ENCODE measurements at regions not wholly inside any gene's neighbourhood (a gene's known extent, or its start where the extent isn't known, plus 50 kb on each side); places are given as distances from the start of the nearest gene placed in this dataset.
"Not testable (repeated sequence)": the region's sequence is repeated elsewhere in the genome, so short reads cannot be mapped to it uniquely, and the experiment has no call there.

GRCh38 chr17:62307196-62307595 is 73.2 kb upstream of the EFCAB3 start:
- 71% methylated on average over 1 of the region's 2 CpGs for WGBS

GRCh38 chr17:62303476-62303875 is 76.9 kb upstream of the EFCAB3 start:
- Histone ChIP-seq H3K9ac (ENCODE audit: low read length) (no peak overlapping the region), H3K4me2 (ENCODE audit: low read length, poor library complexity, severe bottlenecking) (no peak overlapping the region), H3K18ac (ENCODE audit: low read depth in 1 of 2, low read length in 2 of 2) (no peak overlapping the region), H3K27me3 (ENCODE audit: control insufficient read depth in 1 of 2, insufficient read depth in 1 of 2, low read length in 2 of 2) (peaks cover 4 to 10% of the 10 kb centered on the region in 2 experiments), H3K14ac (ENCODE audit: low read length in 2 of 2) (no peak overlapping the region), H3K36me3 (ENCODE audit: control insufficient read depth in 1 of 2, insufficient read depth in 2 of 2, low read depth in 1 of 2, low read length in 2 of 2) (no peaks in the 10 kb centered on the region), H2AFZ (ENCODE audit: low read depth, low read length) (no peak overlapping the region), H3K4me3 (ENCODE audit: insufficient read depth in 1 of 2, low read depth in 1 of 2, low read length in 2 of 2) (no peak overlapping the region), H3K4me1 (ENCODE audit: control insufficient read depth, insufficient read depth, low read depth, low read length) (no peaks in the 10 kb centered on the region), H4K8ac (ENCODE audit: low read length) (no peak overlapping the region), H4K91ac (ENCODE audit: low read length) (no peak overlapping the region), H3K27ac (ENCODE audit: low read length, poor library complexity, severe bottlenecking) (no peak overlapping the region), H3K4ac (ENCODE audit: low read depth in 1 of 2, low read length in 2 of 2) (no peak overlapping the region), H2BK12ac (ENCODE audit: low read length in 2 of 2) (no peak overlapping the region), H3K9me3 (ENCODE audit: control insufficient read depth, low read length) (no peaks in the 10 kb centered on the region), H2AK5ac (ENCODE audit: low read length, severe bottlenecking) (no peak overlapping the region), H2BK15ac (ENCODE audit: low read depth, poor library complexity, severe bottlenecking) (no peak overlapping the region), H3K23ac (ENCODE audit: low read length in 2 of 2) (no peak overlapping the region), H3K79me1 (replicated peaks; ENCODE audit: low read length, poor library complexity, severe bottlenecking) (no peaks in the 10 kb centered on the region), H2BK120ac (ENCODE audit: low read depth, low read length) (no peak overlapping the region), H2BK5ac (ENCODE audit: low read depth, low read length, poor library complexity, severe bottlenecking) (no peak overlapping the region)
- DNase-seq, result no peak

More at GRCh38 chr17:62307196-62307595, 73.2 kb upstream of the EFCAB3 start:
- Histone ChIP-seq H2BK120ac (ENCODE audit: low read depth, low read length) (no peak overlapping the region), H4K91ac (ENCODE audit: low read length) (no peak overlapping the region), H3K14ac (ENCODE audit: low read length in 2 of 2) (no peak overlapping the region), H4K8ac (ENCODE audit: low read length) (no peak overlapping the region), H2BK12ac (ENCODE audit: low read length in 2 of 2) (no peak overlapping the region), H3K27ac (ENCODE audit: low read length, poor library complexity, severe bottlenecking) (no peak overlapping the region), H2BK5ac (ENCODE audit: low read depth, low read length, poor library complexity, severe bottlenecking) (no peak overlapping the region), H3K18ac (ENCODE audit: low read depth in 1 of 2, low read length in 2 of 2) (no peak overlapping the region), H3K4me3 (ENCODE audit: insufficient read depth in 1 of 2, low read depth in 1 of 2, low read length in 2 of 2) (no peak overlapping the region), H3K4me2 (ENCODE audit: low read length, poor library complexity, severe bottlenecking) (no peak overlapping the region), H3K9me3 (ENCODE audit: control insufficient read depth, low read length) (peaks cover 5% of the 10 kb centered on the region), H3K79me1 (replicated peaks; ENCODE audit: low read length, poor library complexity, severe bottlenecking) (no peaks in the 10 kb centered on the region), H3K36me3 (ENCODE audit: control insufficient read depth in 1 of 2, insufficient read depth in 2 of 2, low read depth in 1 of 2, low read length in 2 of 2) (no peaks in the 10 kb centered on the region), H2AK5ac (ENCODE audit: low read length, severe bottlenecking) (no peak overlapping the region), H2BK15ac (ENCODE audit: low read depth, poor library complexity, severe bottlenecking) (no peak overlapping the region), H3K4me1 (ENCODE audit: control insufficient read depth, insufficient read depth, low read depth, low read length) (no peaks in the 10 kb centered on the region), H3K9ac (ENCODE audit: low read length) (no peak overlapping the region), H3K4ac (ENCODE audit: low read depth in 1 of 2, low read length in 2 of 2) (no peak overlapping the region), H3K27me3 (ENCODE audit: control insufficient read depth in 1 of 2, insufficient read depth in 1 of 2, low read length in 2 of 2) (peaks cover 4 to 10% of the 10 kb centered on the region in 2 experiments), H3K23ac (ENCODE audit: low read length in 2 of 2) (no peak overlapping the region), H2AFZ (ENCODE audit: low read depth, low read length) (no peak overlapping the region)
- no peak for DNase-seq

GRCh38 chr17:62300697-62301096 is 79.7 kb upstream of the EFCAB3 start:
- no peak overlapping the region for H3K27ac ChIP-seq (ENCODE audit: low read length, poor library complexity, severe bottlenecking)
- H2BK5ac ChIP-seq (ENCODE audit: low read depth, low read length, poor library complexity, severe bottlenecking), result no peak overlapping the region
- no peak overlapping the region for H4K8ac ChIP-seq (ENCODE audit: low read length)
- no peak overlapping the region for H3K23ac ChIP-seq (ENCODE audit: low read length in 2 of 2)
- no peak overlapping the region for H3K14ac ChIP-seq (ENCODE audit: low read length in 2 of 2)
- no peak overlapping the region for H3K9ac ChIP-seq (ENCODE audit: low read length)
- no peaks in the 10 kb centered on the region for H3K4me1 ChIP-seq (ENCODE audit: control insufficient read depth, insufficient read depth, low read depth, low read length)
- DNase-seq, result no peak
- no peak overlapping the region for H2AK5ac ChIP-seq (ENCODE audit: low read length, severe bottlenecking)
- H3K27me3 ChIP-seq (ENCODE audit: control insufficient read depth in 1 of 2, insufficient read depth in 1 of 2, low read length in 2 of 2), result no peaks in the 10 kb centered on the region
- no peak overlapping the region for H3K4me2 ChIP-seq (ENCODE audit: low read length, poor library complexity, severe bottlenecking)
- no peak overlapping the region for H3K18ac ChIP-seq (ENCODE audit: low read depth in 1 of 2, low read length in 2 of 2)
- H2BK12ac ChIP-seq (ENCODE audit: low read length in 2 of 2), result no peak overlapping the region
- WGBS, result 88% methylated on average over 3 of the region's 4 CpGs
- H2BK15ac ChIP-seq (ENCODE audit: low read depth, poor library complexity, severe bottlenecking), result no peak overlapping the region
- H3K4ac ChIP-seq (ENCODE audit: low read depth in 1 of 2, low read length in 2 of 2), result no peak overlapping the region
- no peak overlapping the region for H2AFZ ChIP-seq (ENCODE audit: low read depth, low read length)
- H2BK120ac ChIP-seq (ENCODE audit: low read depth, low read length), result no peak overlapping the region
- H3K36me3 ChIP-seq (ENCODE audit: control insufficient read depth in 1 of 2, insufficient read depth in 2 of 2, low read depth in 1 of 2, low read length in 2 of 2), result no peaks in the 10 kb centered on the region
- H4K91ac ChIP-seq (ENCODE audit: low read length), result no peak overlapping the region
- no peak overlapping the region for H3K4me3 ChIP-seq (ENCODE audit: insufficient read depth in 1 of 2, low read depth in 1 of 2, low read length in 2 of 2)
- no peaks in the 10 kb centered on the region for H3K79me1 ChIP-seq (replicated peaks; ENCODE audit: low read length, poor library complexity, severe bottlenecking)
- H3K9me3 ChIP-seq (ENCODE audit: control insufficient read depth, low read length), result no peaks in the 10 kb centered on the region

GRCh38 chr17:62275290-62275689 is 105.1 kb upstream of the EFCAB3 start:
- H3K27ac ChIP-seq (ENCODE audit: low read length, poor library complexity, severe bottlenecking); H3K9me3 ChIP-seq (ENCODE audit: control insufficient read depth, low read length); H2BK120ac ChIP-seq (ENCODE audit: low read depth, low read length); H2AK5ac ChIP-seq (ENCODE audit: low read length, severe bottlenecking); H3K4me2 ChIP-seq (ENCODE audit: low read length, poor library complexity, severe bottlenecking); H4K91ac ChIP-seq (ENCODE audit: low read length); H3K79me1 ChIP-seq (replicated peaks; ENCODE audit: low read length, poor library complexity, severe bottlenecking); H3K4ac ChIP-seq (ENCODE audit: low read depth in 1 of 2, low read length in 2 of 2); H3K9ac ChIP-seq (ENCODE audit: low read length); H2AFZ ChIP-seq (ENCODE audit: low read depth, low read length); H3K4me3 ChIP-seq (ENCODE audit: insufficient read depth in 1 of 2, low read depth in 1 of 2, low read length in 2 of 2); H2BK12ac ChIP-seq (ENCODE audit: low read length in 2 of 2); H3K18ac ChIP-seq (ENCODE audit: low read depth in 1 of 2, low read length in 2 of 2); H2BK15ac ChIP-seq (ENCODE audit: low read depth, poor library complexity, severe bottlenecking); H3K36me3 ChIP-seq (ENCODE audit: control insufficient read depth in 1 of 2, insufficient read depth in 2 of 2, low read depth in 1 of 2, low read length in 2 of 2); H3K4me1 ChIP-seq (ENCODE audit: control insufficient read depth, insufficient read depth, low read depth, low read length); DNase-seq; H2BK5ac ChIP-seq (ENCODE audit: low read depth, low read length, poor library complexity, severe bottlenecking); H3K23ac ChIP-seq (ENCODE audit: low read length in 2 of 2); H3K27me3 ChIP-seq (ENCODE audit: control insufficient read depth in 1 of 2, insufficient read depth in 1 of 2, low read length in 2 of 2); H4K8ac ChIP-seq (ENCODE audit: low read length); H3K14ac ChIP-seq (ENCODE audit: low read length in 2 of 2): not testable (repeated sequence)
- WGBS, result 100% methylated on average over 1 of the region's 14 CpGs

Data from mesenchymal stem cell (in vitro differentiated cells and primary cell).